GM12878 (cell line): ENCODE measurements at regions not wholly inside any gene's neighbourhood (a gene's known extent, or its start where the extent isn't known, plus 50 kb on each side); places are given as distances from the start of the nearest gene placed in this dataset.

Experiments
- ATAC-seq: fragments of 200-7000 bp; cut with Tn5 transposase; 3 replicates; pipeline ENCODE4 v1.9.1; 2020; ENCODE audit warnings: mild to moderate bottlenecking, moderate library complexity
- BruUV-seq: library from RNA; stranded (reverse); fragments of 400-500 nt; replicated peaks from 2 replicates; lab custom pipeline; 2021; lab: Mats Ljungman, UMichigan
- CTCF ChIA-PET: fragments of 300-600 bp; sonication (Branson Sonifier 250); formaldehyde crosslinking; extraction: SDS; loops from one replicate; lab custom pipeline; 2021; ENCODE audit warnings: inconsistent platforms; lab: Yijun Ruan, JAX
- POLR2A ChIA-PET: fragments of 350-600 bp; formaldehyde crosslinking; extraction: SDS; loops from one replicate; lab custom pipeline; 2021; ENCODE audit warnings: inconsistent platforms; lab: Charles Lee
- RAD21 ChIA-PET: fragments of 300-600 bp; sonication (Branson Sonifier 250); formaldehyde crosslinking; loops from one replicate; lab custom pipeline; 2023; ENCODE audit warnings: antibody characterized with exemption; ENCODE audit not compliant: unreplicated experiment; lab: Charles Lee
- SMC1A ChIA-PET: fragments of 300-600 bp; sonication (Branson Sonifier 250); formaldehyde crosslinking; loops from one replicate; lab custom pipeline; 2023; ENCODE audit not compliant: unreplicated experiment, uncharacterized antibody; lab: Charles Lee
- DNase-seq: peaks from one replicate; pipeline ENCODE4 v3.0.0-alpha.2; 2011; ENCODE audit warnings: low read depth, low spot score
- FAIRE-seq: peaks from 3 replicates; lab custom pipeline; 2011; peaks lifted over from hg19 to GRCh38; lab: Jason Lieb, UNC
- H2AFZ ChIP-seq: 2 replicates; pipeline ENCODE4 v1.6.0; 2011; ENCODE audit warnings: low read depth, low read length, control low read depth; ENCODE audit not compliant: control insufficient read depth
- H3K27ac ChIP-seq: 2 replicates; pipeline ENCODE4 v1.5.1; 2011; ENCODE audit warnings: control low read depth; ENCODE audit not compliant: control insufficient read depth, insufficient read depth
- H3K27me3 ChIP-seq, 2 experiments: replicated peaks in 1 of 2; 2 replicates each; pipeline versions ENCODE4 v1.6.0 to v1.6.1; 2011; ENCODE audit warnings: low read length in 1 of 2; ENCODE audit not compliant: control insufficient read depth in 2 of 2, insufficient read depth in 2 of 2
- H3K36me3 ChIP-seq, 2 experiments: 2 replicates each; pipeline ENCODE4 v1.5.1; 2011; ENCODE audit warnings: low read length in 1 of 2; ENCODE audit not compliant: control insufficient read depth in 2 of 2, insufficient read depth in 2 of 2
- H3K4me1 ChIP-seq: 2 replicates; pipeline ENCODE4 v1.6.1; 2011; ENCODE audit warnings: mild to moderate bottlenecking, low read length, moderate library complexity, mixed read lengths; ENCODE audit not compliant: control insufficient read depth, insufficient read depth
- H3K4me2 ChIP-seq: 2 replicates; pipeline ENCODE4 v1.6.0; 2011; ENCODE audit warnings: control low read depth; ENCODE audit not compliant: control insufficient read depth, insufficient read depth
- H3K4me3 ChIP-seq: fragments of 200-600 bp; sonication (generic); 2 replicates; pipeline ENCODE4 v1.5.1; 2016
- H3K79me2 ChIP-seq: 2 replicates; pipeline ENCODE4 v1.6.0; 2011; ENCODE audit warnings: low read length; ENCODE audit not compliant: control insufficient read depth, insufficient read depth
- H3K9ac ChIP-seq: 2 replicates; pipeline ENCODE4 v1.8.0; 2011; ENCODE audit warnings: low read length, control low read depth, mixed read lengths; ENCODE audit not compliant: control insufficient read depth, insufficient read depth
- H3K9me3 ChIP-seq: replicated peaks from 3 replicates; pipeline ENCODE4 v1.5.1; 2011; ENCODE audit warnings: mild to moderate bottlenecking, low read length; ENCODE audit not compliant: control insufficient read depth, insufficient read depth
- H4K20me1 ChIP-seq: 2 replicates; pipeline ENCODE4 v1.6.0; 2011; ENCODE audit not compliant: control insufficient read depth, insufficient read depth
- BACH1 ChIP-seq: fragments of 450-650 bp; IDR thresholded peaks from 2 replicates; pipeline ENCODE4 v1.6.1; 2017; ENCODE audit warnings: mild to moderate bottlenecking, borderline replicate concordance
- CBFB ChIP-seq: IDR thresholded peaks from 2 replicates; pipeline ENCODE4 v1.6.1; 2016; ENCODE audit warnings: antibody characterized with exemption, low read depth
- CREB1 ChIP-seq: IDR thresholded peaks from 2 replicates; pipeline ENCODE4 v1.6.1; 2012; ENCODE audit warnings: low read depth, mild to moderate bottlenecking, inconsistent platforms
- EGR1 ChIP-seq, 2 experiments: IDR thresholded peaks; 1 replicate in 1 of 2; 2 replicates in 1 of 2; pipeline ENCODE4 v1.6.1; 2011 to 2012; ENCODE audit warnings: low read depth in 2 of 2, low read length in 2 of 2, borderline replicate concordance in 1 of 2, mild to moderate bottlenecking in 1 of 2, moderate library complexity in 1 of 2
- FOXK2 ChIP-seq: fragments of 450-650 bp; IDR thresholded peaks from 2 replicates; pipeline ENCODE4 v1.6.1; 2017; ENCODE audit warnings: mild to moderate bottlenecking, moderate library complexity
- KLF5 ChIP-seq: fragments of 450-650 bp; IDR thresholded peaks from 2 replicates; pipeline ENCODE4 v1.6.1; 2014; ENCODE audit warnings: mild to moderate bottlenecking; ENCODE audit not compliant: partially characterized antibody
- MYC ChIP-seq: IDR thresholded peaks from 2 replicates; pipeline ENCODE4 v1.6.1; 2011; ENCODE audit warnings: mild to moderate bottlenecking, low read length, moderate library complexity, inconsistent platforms; ENCODE audit not compliant: insufficient read depth, insufficient replicate concordance, insufficient read length, severe bottlenecking
- POLR2A ChIP-seq: IDR thresholded peaks from 2 replicates; pipeline ENCODE4 v1.6.1; 2011; ENCODE audit warnings: low read depth, mild to moderate bottlenecking, low read length
- RUNX3 ChIP-seq: IDR thresholded peaks from 2 replicates; pipeline ENCODE4 v1.6.1; 2012; ENCODE audit warnings: low read length, inconsistent platforms
- SIN3A ChIP-seq: IDR thresholded peaks from 2 replicates; pipeline ENCODE4 v1.6.1; 2012; ENCODE audit warnings: low read depth, low read length, improper control_type of control experiment
- SMARCA5 ChIP-seq: fragments of 450-650 bp; IDR thresholded peaks from 2 replicates; pipeline ENCODE4 v1.6.1; 2017; ENCODE audit warnings: mild to moderate bottlenecking
- YBX1 ChIP-seq: fragments of 450-650 bp; IDR thresholded peaks from 2 replicates; pipeline ENCODE4 v1.6.1; 2016; ENCODE audit warnings: antibody characterized with exemption
- ZNF274 ChIP-seq: IDR thresholded peaks from one replicate; pipeline ENCODE4 v1.8.0; 2011; ENCODE audit not compliant: insufficient read length, insufficient read depth
- ZZZ3 ChIP-seq: IDR thresholded peaks from 2 replicates; pipeline ENCODE4 v1.6.1; 2011; ENCODE audit warnings: low read depth; ENCODE audit not compliant: control insufficient read depth, insufficient read length
- WGBS: methylation state at CpG from one replicate; pipeline ENCODE4 v1.1.6; 2016; ENCODE audit warnings: low lambda C conversion rate; ENCODE audit not compliant: insufficient replicate concordance, insufficient coverage; ENCODE audit errors: missing lambda C conversion rate; 5-methylcytosine and 5-hydroxymethylcytosine counted together
- in situ Hi-C: fragments of 300-500 bp; cut with MboI; formaldehyde crosslinking; loops from 9 replicates; pipeline ENCODE4 v1.14.3; 2018; ENCODE audit warnings: mixed read lengths
- intact Hi-C: fragments of 100-400 bp; cut with micrococcal nuclease; formaldehyde crosslinking; loops from one replicate; pipeline ENCODE4 v1.14.2; 2022; ENCODE audit not compliant: unreplicated experiment

GRCh38 chr4:147084861-147085260 lies 139.2 kb upstream of the TTC29 start:
- H3K27ac ChIP-seq = no peak overlapping the region
- ATAC-seq (no peak), DNase-seq (no peak), FAIRE-seq (no peak)
- SMC1A ChIA-PET = no interaction called here
- CTCF ChIA-PET = interaction anchor here (0.6 kb wide), 1 partner anchor 416 kb away, joined by 3 read pairs; no protein-coding TSS in a partner anchor
- no peaks in the 10 kb centered on the region for H3K9me3 ChIP-seq
- no peaks in the 10 kb centered on the region for H4K20me1 ChIP-seq
- intact Hi-C loops (no loop called here), in situ Hi-C loops (no loop called here)
- H3K27me3 ChIP-seq = no peaks in the 10 kb centered on the region
- no TSS peak for BruUV-seq
- no peaks in the 10 kb centered on the region for H3K79me2 ChIP-seq
- WGBS = 0% methylated on average over 1 of the region's 1 CpG
- H3K36me3 ChIP-seq = no peaks in the 10 kb centered on the region
- no peak overlapping the region for H3K4me2 ChIP-seq
- POLR2A ChIA-PET = no interaction called here
- RAD21 ChIA-PET = no interaction called here
- no peaks in the 10 kb centered on the region for H3K4me1 ChIP-seq
- H3K9ac ChIP-seq = no peak overlapping the region
- H2AFZ ChIP-seq = no peak overlapping the region
- TF ChIP-seq SMARCA5 (no peak), ZNF274 (no peak), CREB1 (no peak), POLR2A (no peak), FOXK2 (no peak), KLF5 (no peak), CBFB (no peak), RUNX3 (no peak), SIN3A (no peak), BACH1 (no peak), EGR1 (IDR thresholded peaks at IDR 0.05; ENCODE audit: borderline replicate concordance in 1 of 2, low read depth in 2 of 2, low read length in 2 of 2) (no peak), ZZZ3 (no peak), YBX1 (no peak), MYC (no peak)
- TF ChIP-seq, all 136 proteins: peak for 0
- no peak overlapping the region for H3K4me3 ChIP-seq
